ENCODE measurements at regions not wholly inside any gene's neighbourhood (a gene's known extent, or its start where the extent isn't known, plus 50 kb on each side); places are given as distances from the start of the nearest gene placed in this dataset.

DNA sequence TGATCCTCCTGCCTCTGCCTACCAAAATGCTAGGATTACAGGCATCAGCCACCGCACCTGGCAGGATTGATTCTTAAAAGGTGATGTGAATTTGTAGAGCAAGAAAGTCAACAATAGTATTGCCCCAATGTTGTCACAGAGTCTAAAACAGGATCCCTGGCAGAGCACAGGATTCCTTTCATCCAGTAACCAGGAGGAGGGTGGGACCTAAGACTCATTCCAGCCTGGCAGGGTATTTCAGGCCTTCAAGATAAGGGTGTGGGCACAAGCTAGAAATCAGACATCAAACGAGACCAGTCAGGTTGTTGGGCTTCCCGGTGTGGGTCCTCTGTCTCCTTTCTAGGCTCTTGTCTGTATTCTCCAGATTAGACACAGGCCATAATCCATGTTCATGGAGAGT is 511.4 kb downstream of the BCL11A start:
- DNase-seq, result no peak

DNA sequence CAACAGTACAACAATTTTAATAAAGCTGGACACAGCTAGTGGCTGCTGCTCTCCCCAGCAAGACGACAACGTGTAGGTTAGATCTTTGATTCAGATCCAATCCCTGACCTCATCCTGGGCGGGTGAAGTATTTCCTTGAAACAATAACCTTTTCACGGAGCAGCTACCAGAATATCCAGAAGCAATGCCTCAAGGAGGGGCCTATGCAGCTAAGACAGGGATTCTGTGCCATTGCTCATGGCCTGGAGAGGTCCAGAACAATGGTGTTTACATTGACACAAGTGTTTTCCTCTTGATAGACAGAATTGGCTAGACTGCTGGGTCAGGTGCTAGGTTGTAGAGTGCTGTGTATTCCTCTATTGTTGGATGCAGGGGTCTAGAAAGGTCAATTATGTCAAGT is 520.1 kb downstream of the BCL11A start:
- no peak for DNase-seq

GRCh38 chr2:60029566-60029883 is 523.9 kb downstream of the BCL11A start:
- no peak for DNase-seq

- peak; percentile 95 for DNase-seq
These were observed 524.4 kb downstream of the BCL11A start for GRCh38 chr2:60028849-60029565.

DNA sequence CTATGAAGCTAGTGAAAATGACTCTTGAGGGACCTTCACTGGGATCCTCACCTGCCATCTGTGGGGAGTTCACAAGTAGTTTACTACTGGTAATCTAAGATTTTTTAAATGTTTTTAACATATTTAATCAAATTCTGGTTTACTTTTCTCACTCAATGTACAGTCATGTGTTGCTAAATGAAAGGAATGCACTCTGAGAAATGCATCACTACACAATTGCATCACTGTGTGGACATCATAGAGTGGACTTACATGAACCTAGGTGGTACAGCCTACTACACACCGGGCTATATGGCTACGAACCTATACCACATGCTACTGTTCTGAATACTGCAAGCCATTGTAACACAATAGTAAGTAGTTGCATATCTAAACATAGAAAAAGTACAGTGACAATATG is 528.0 kb downstream of the BCL11A start:
- no peak for DNase-seq

DNA sequence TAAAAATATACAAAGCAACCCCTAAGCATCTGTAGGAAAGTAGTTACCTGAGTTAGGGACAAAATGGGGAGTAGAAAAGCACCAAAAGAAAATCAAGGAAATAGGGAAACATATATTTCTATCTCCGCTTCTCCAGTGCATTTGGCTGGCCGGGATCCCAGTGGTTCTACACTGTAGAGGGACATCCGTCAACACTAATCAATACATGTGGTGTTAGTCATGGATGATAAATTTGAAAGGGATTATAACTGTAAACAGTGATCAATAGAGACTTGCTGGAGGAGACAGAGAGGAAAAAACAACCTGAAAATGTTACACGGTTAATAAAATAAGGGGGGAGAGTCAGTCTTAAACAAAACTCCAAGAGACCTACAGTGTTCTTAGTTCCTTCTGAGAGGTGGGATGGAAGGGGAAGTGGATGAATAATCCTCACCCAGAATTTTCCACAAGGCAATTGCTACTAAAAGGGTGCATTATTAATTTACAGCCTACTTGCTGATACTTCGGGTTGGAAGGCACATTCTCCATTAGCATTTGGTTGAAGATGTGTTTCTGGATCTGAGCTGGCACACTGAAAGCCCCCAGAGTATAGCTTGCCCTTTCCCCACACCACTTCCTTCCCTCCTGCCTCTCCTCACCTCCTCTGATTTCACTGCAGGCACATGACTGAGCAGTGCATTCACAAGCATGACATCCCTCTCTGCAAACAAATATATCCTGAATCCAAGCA is 530.0 kb downstream of the BCL11A start:
- DNase-seq, result no peak

DNA sequence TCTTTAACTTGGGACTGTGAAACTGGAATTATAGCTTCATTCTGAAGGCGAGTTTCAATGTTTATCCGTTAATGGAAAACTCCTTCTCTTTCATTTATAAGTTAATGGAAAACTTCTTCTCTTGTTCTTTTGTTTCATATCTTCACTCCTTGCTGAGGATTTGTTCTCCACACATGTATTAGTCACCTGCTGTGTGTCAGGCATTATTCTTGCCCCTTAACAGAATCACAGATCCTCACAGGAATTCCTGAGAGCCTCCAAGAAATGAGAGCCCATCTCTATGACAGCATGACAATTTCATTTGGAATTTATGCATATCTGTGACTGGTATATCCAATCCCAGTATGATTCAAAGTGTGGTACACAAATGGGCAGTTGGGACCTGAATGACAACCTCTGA is 545.8 kb downstream of the BCL11A start:
- DNase-seq, result no peak

GRCh38 chr2:60003076-60003475 is 550.4 kb downstream of the BCL11A start:
- DNase-seq, result no peak

- DNase-seq, result no peak
These were observed 551.1 kb downstream of the BCL11A start for GRCh38 chr2:60002183-60002867.

DNA sequence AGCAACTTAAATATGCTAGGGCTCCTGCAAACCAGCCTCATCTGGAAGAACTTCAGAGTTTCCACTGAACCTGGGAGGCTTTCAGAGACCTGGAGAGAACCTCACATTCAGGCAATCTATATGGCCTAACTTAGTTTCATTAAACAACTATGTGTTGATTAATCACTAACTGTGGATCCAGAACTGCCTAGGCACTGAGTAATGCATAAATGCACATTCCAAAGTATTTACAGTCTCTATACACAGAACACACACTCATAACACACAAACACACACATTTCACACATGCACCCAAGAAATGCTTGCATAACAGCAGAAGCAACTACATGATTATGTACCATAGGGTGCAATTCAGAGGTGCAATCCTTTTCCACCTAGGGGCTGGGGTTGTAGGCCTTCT is 552.8 kb downstream of the BCL11A start:
- DNase-seq, result no peak

DNA sequence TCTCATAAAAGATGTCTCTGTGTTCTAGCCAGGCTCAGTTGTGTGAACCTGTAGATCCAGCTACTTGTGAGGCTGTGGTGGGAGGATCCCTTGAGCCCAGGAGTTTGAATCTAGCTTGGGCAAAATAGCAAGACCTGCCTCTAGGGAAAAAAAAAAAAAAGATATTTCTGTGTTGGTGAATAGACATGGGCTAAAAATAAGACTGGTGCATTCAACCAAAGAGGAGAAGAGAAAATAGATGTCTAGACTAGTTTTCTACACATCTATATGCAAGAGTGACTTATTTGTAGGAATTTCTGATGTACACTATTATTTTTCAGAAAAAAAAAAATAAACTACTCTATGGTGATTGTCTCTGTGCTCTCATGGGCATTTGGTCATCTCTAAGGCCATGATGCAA is 555.1 kb downstream of the BCL11A start:
- no peak for DNase-seq

DNA sequence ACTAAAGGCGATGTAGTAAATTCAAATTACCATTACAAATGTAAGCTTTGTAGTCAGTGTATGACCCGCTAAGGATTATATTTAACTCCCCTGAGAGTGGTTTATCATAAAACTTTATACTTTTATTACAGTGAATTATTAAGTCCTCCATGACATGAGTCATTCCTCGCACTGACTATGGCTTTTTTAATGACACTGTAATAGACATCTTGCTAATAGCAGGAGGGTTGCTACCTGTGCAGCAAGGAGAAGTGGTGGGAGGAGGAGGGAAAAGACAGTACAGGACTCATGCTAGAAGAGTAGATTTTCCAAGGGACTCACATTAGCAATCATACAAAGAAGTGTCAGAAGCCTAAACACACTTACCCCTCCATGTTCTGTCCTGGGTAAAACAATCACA is 556.1 kb downstream of the BCL11A start:
- no peak for DNase-seq

DNA sequence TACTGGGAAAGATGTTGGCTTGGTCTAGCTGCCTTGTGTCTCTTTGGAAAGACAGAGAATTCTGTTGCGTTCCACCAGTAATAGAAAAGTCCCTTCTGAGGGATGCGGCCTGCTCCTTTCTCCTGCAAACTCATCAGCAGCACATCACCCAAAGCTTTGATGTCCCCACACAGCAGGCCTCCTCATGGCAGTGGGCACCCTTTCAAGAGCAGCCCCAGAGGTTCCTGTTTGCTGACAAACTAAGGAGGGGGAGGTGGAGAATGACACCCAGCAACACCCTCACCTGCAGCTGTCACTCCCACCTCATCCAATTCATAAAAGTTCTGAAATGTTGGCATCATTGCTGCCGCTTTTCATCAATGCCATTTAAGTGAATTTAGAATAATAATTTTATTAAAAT is 556.6 kb downstream of the BCL11A start:
- no peak for DNase-seq

GRCh38 chr2:59993726-59994125 is 559.7 kb downstream of the BCL11A start:
- DNase-seq, result no peak

- no peak for DNase-seq
These were observed 565.1 kb downstream of the BCL11A start for GRCh38 chr2:59988341-59988740.

DNA sequence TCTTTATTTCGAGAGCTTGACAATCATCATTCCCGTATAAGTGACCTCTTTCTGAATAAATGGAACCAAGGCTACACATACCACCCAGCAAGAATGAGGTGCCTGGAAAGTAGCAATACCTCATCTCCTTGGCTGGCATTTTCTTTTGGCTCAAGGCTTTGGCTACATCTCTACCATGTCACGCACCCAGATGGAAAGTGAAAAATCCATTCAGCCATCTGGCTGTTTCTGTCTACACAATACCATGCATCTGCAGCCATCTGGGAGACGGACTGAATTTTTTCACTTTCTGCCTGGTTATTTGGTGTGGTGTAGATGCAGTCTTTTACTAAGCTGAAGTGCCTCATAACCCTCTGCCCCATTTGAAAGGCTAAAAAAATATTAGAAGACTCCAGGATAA is 566.9 kb downstream of the BCL11A start:
- DNase-seq, result no peak

- DNase-seq, result no peak
These were observed 567.5 kb downstream of the BCL11A start for GRCh38 chr2:59985923-59986322.

GRCh38 chr2:59974051-59974766 is 579.2 kb downstream of the BCL11A start:
- DNase-seq, result peak; percentile 59

DNA sequence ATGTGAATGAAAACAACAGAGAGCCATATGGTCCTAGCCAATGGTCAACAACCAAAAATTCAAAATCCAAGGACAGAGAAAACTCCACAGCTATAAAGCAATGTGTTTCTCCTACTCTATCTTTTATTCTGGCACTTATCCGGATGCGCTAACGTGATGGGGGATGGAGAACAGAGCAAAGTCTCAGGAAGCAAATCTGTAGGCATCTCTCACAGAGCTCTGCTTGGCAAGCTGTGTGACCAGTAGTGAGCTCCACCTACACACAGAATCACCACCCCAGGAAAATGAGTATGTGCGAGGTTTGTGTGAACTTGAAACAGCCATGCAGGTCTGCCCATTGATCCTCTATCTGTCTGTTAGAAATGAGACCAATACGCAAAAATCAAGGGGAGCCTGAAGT is 584.3 kb downstream of the BCL11A start:
- DNase-seq, result no peak

GRCh38 chr2:59968441-59968840 is 585.0 kb downstream of the BCL11A start:
- no peak for DNase-seq

- DNase-seq, result no peak
These were observed 585.8 kb downstream of the BCL11A start for GRCh38 chr2:59967691-59968090.

DNA sequence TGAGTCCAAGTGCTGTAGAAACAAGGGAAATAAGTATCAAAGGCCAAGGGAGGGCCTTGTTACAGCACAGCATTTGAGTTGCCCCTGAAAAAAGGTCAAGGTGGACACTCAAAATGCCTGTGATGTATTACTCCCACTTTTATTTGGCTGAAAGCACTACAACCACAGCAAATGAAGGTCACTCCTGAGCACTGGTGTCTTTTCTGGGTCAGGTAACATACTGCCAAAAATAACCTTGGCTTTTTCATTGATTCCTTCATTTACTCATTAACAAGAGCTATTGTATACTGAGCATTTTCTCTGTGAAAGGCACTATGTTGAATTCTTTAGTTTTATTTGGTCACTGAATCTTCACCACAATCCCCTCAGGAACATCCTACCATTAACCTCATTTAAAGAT is 590.3 kb downstream of the BCL11A start:
- no peak for DNase-seq

DNA sequence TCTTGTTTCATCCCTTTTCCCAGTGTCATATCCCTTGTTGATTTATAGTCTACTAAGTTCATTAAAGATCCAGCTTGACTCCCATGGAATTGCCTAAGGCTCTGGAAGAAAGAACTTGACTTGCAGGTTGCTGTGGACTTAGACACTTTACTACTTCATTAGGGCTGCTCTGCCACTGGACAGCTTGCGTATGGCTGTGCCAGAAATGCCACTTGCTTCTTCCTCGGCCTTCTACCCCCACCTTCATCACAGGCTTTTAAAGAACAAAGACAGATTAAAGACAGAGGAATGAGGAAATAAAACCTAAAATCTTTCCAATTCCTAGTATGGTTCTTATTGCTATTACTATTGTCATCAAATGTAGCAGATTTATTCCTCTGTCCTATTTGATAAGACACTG is 591.7 kb downstream of the BCL11A start:
- no peak for DNase-seq

DNA sequence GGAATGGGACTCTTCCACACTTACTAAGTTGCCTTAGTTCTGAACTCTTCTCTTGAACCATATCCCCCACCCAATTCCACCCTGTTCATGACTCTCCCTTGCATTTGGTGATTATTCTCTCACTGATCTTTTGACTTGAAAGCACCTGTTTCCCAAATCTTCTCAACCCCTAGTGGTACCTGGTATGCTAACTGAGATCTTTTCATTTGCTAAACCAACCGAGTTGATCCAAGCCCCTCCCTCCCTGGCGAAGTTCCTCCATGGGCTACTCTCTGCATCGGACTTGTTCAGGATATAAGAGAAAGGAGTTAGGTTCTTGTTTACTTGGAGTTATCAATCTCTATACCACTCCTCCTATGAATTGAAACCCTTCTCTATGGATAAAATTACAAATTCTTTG is 593.5 kb downstream of the BCL11A start:
- no peak for DNase-seq

Data from islet precursor cell (in vitro differentiated cells).